Small intestine (tissue), 7 donors: ENCODE measurements at regions not wholly inside any gene's neighbourhood (a gene's known extent, or its start where the extent isn't known, plus 50 kb on each side); places are given as distances from the start of the nearest gene placed in this dataset.

ENCODE experiments used
- DNase-seq, 2 donors: peaks; one replicate each; pipeline versions ENCODE4 v3.0.0 to v3.0.0-alpha.2; 2013
- FAIRE-seq: peaks from 2 replicates; lab custom pipeline; 2012; peaks lifted over from hg19 to GRCh38; lab: Jason Lieb, UNC
- H3K27ac ChIP-seq, 3 donors: one replicate each; pipeline ENCODE4 v1.5.1; 2013; ENCODE audit warnings: low read length in 2 of 3, mild to moderate bottlenecking in 2 of 3, control low read depth in 1 of 3, inconsistent platforms in 1 of 3, low read depth in 1 of 3, moderate library complexity in 1 of 3
- H3K27me3 ChIP-seq, 3 donors: one replicate each; pipeline ENCODE4 v1.6.1; 2013; ENCODE audit warnings: low read length in 3 of 3, inconsistent platforms in 1 of 3; ENCODE audit not compliant: control insufficient read depth in 3 of 3, insufficient read depth in 3 of 3
- H3K36me3 ChIP-seq, 3 donors: one replicate each; pipeline ENCODE4 v1.6.1; 2013; ENCODE audit warnings: low read length in 3 of 3, inconsistent platforms in 1 of 3, low read depth in 1 of 3, mild to moderate bottlenecking in 1 of 3, moderate library complexity in 1 of 3; ENCODE audit not compliant: control insufficient read depth in 3 of 3, insufficient read depth in 2 of 3
- H3K4me1 ChIP-seq, 3 donors: one replicate each; pipeline ENCODE4 v1.6.1; 2013; ENCODE audit warnings: low read length in 2 of 3, inconsistent platforms in 1 of 3, low read depth in 1 of 3, mild to moderate bottlenecking in 1 of 3, moderate library complexity in 1 of 3; ENCODE audit not compliant: control insufficient read depth in 3 of 3, insufficient read depth in 2 of 3
- H3K4me3 ChIP-seq, 3 donors: one replicate each; pipeline ENCODE4 v1.5.1; 2013; ENCODE audit warnings: low read length in 3 of 3, control low read depth in 1 of 3, inconsistent platforms in 1 of 3, low read depth in 1 of 3, mild to moderate bottlenecking in 1 of 3, moderate library complexity in 1 of 3
- H3K9me3 ChIP-seq, 2 donors: one replicate each; pipeline ENCODE4 v1.6.1; 2013; ENCODE audit warnings: low read depth in 1 of 2, low read length in 1 of 2; ENCODE audit not compliant: control insufficient read depth in 2 of 2, insufficient read depth in 1 of 2
- WGBS, 3 donors: extraction: QIAGEN DNeasy Blood & Tissue Kit; methylation state at CpG; one replicate each; pipeline ENCODE4 v1.1.7; 2013; 5-methylcytosine and 5-hydroxymethylcytosine counted together
- donor health status: healthy with polysubstance abuse.
- donor health status: control.
- donor health status: control.
- donor health status: Bipolar disorder and iron deficiency.
- donor health status: healthy.

DNA sequence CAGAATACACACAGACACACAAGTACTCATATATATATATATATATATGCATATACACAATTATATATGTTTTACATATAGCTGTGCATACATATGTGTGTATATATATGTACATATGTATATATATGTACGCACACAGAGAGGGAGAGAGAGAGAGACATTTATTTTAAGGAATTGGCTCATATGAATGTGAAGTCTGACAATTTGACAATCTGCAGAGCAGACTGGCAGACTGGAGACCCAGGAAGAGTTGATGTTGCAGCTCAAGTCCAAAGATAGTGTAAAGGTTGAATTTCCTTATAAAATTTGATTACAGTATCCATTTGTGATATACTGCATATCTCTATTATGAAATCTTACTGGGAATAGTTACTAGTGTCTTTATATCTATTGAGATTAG is 1330.3 kb upstream of the CADM2 start:
- Histone ChIP-seq H3K4me3 (no peak overlapping the region), H3K27me3 (no peaks in the 10 kb centered on the region), H3K27ac (no peak overlapping the region), H3K4me1 (no peaks in the 10 kb centered on the region), H3K9me3 (no peaks in the 10 kb centered on the region), H3K36me3 (no peaks in the 10 kb centered on the region)
- DNase-seq (no peak), FAIRE-seq (no peak)
- 89 to 91% (median 90%) methylated on average over 1 of the region's 1 CpG for WGBS, 3 donors

DNA sequence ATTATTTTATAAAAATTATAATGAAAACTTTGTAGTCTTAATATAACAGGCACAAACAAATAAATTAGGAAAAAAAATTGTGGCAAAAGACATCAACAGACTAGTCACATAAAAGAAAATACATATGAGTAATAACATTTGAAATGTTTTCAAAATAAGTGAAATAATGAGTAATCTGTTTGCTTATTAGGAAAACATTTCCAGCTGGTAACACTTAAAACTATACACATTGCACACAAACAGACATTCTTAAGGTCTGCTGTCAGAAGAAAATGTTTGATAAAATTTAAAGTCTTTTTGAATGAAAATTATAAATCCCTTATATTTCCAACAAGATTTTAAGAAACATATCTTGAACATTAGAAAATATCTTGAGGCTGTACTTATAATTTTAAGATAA is 1326.3 kb upstream of the CADM2 start:
- no peak overlapping the region for H3K4me3 ChIP-seq
- H3K27ac ChIP-seq, result no peak overlapping the region
- FAIRE-seq (peak; percentile 72), DNase-seq (no peak)
- no peaks in the 10 kb centered on the region for H3K36me3 ChIP-seq
- H3K4me1 ChIP-seq, result no peaks in the 10 kb centered on the region
- H3K27me3 ChIP-seq, result no peaks in the 10 kb centered on the region
- peaks cover 0 to 7% of the 10 kb centered on the region in 2 donors for H3K9me3 ChIP-seq

DNA sequence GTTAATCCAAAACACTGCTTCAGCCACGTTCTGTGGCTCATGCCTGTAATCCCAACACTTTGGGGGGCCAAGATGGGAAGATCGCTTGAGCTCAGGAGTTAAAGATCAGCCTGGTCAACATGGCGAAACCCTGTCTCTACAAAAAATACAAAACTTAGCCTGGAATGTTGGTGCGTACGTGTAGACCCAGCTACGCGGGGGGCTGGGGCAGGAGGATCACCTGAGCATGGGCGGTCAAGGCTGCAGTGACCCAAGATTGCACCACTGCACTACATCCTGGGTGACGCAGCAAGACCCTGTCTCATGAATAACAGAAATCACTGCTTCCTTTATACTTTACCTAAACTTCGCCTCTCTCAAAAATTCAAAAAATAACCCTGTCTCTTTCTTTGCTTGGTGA is 1325.0 kb upstream of the CADM2 start:
- DNase-seq (no peak), FAIRE-seq (no peak)
- H3K27ac ChIP-seq, result no peak overlapping the region
- H3K9me3 ChIP-seq, result peaks cover 0 to 7% of the 10 kb centered on the region in 2 donors
- no peaks in the 10 kb centered on the region for H3K27me3 ChIP-seq
- no peaks in the 10 kb centered on the region for H3K36me3 ChIP-seq
- H3K4me1 ChIP-seq, result no peaks in the 10 kb centered on the region
- WGBS, 3 donors, result 76 to 85% (median 84%) methylated on average over 10 of the region's 10 CpGs
- H3K4me3 ChIP-seq, result no peak overlapping the region

DNA sequence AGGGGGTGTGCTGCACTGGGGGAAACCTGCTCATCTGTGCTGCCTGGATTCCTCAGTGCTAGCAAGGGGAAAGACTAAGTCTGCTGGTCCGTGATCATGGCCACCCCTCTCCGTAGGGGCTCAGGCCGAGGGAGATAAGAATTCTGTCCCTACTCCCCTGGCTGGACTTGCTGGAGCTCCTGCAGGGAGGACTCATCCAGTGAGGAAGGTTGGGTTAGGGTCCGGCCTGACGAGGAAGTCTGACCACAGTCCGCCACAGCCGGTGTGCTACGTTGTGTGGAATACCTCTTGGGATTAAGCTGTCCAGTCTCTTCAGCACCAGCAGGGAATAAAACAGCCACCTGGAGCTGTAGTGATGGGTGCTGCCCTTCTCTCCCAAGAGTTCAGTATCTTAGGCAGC is 1309.1 kb upstream of the CADM2 start:
- Histone ChIP-seq H3K9me3 (peaks cover 3 to 12% of the 10 kb centered on the region in 2 donors), H3K36me3 (no peaks in the 10 kb centered on the region), H3K4me1 (no peaks in the 10 kb centered on the region), H3K27me3 (no peaks in the 10 kb centered on the region), H3K27ac (no peak overlapping the region), H3K4me3 (no peak overlapping the region)
- FAIRE-seq, result no peak
- WGBS, 3 donors, result 84 to 89% (median 86%) methylated on average over 8 of the region's 8 CpGs
- DNase-seq, result no peak

DNA sequence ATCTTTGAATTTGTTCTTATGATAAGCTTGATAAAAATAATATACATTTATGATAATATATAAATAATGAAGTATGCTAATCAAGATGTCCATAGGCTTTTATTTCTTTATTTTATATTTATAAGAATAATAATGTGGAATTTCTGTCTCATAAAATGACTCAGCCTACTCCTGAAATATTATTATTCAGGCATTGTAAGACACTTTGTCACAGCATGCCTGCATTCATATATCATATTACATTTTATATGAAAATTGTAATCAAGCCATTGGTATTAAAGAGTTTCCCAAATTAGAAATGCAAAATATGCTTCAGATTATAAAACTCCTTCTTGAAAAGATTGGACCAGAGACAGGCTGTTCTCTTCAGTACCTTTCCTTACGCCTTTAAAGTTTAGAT is 1303.7 kb upstream of the CADM2 start:
- H3K9me3 ChIP-seq, result peaks cover 3% of the 10 kb centered on the region in 2 donors
- no peak overlapping the region for H3K27ac ChIP-seq
- no peaks in the 10 kb centered on the region for H3K36me3 ChIP-seq
- FAIRE-seq (no peak), DNase-seq (no peak)
- H3K4me1 ChIP-seq, result no peaks in the 10 kb centered on the region
- no peaks in the 10 kb centered on the region for H3K27me3 ChIP-seq
- no peak overlapping the region for H3K4me3 ChIP-seq
- 86 to 92% (median 89%) methylated on average over 1 of the region's 1 CpG for WGBS, 3 donors

DNA sequence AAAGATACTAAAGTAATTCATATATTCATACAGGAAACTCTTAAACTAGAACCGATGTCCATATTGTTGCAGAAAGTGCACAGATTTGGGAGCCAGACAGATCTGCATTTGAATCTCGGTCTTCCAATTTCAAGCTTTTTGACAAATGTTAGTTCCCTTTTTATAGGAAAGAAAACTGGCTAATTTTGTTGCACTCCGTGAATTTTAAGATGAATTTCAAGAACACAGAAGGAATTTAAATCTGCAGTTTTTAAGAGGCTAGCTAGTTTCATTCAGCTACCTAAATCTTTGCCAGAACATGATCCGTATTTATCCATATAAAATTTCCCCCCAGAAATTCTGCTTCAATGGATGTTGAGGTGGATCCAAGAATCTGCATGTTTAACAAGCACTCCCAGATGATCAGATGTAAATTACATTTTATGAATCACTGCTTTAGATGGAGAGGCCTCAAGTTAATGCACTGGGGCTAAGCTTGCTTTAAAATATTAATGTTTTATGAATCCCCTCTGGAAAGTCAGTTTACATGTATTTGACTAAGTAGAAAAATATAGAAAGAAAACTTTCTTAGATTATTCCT is 1296.3 kb upstream of the CADM2 start:
- Histone ChIP-seq H3K27me3 (no peaks in the 10 kb centered on the region), H3K4me1 (no peaks in the 10 kb centered on the region), H3K27ac (no peak overlapping the region), H3K9me3 (no peaks in the 10 kb centered on the region), H3K36me3 (no peaks in the 10 kb centered on the region), H3K4me3 (no peak overlapping the region)
- DNase-seq (no peak), FAIRE-seq (no peak)
- 81 to 82% (median 81%) methylated on average over 4 of the region's 4 CpGs for WGBS, 3 donors

DNA sequence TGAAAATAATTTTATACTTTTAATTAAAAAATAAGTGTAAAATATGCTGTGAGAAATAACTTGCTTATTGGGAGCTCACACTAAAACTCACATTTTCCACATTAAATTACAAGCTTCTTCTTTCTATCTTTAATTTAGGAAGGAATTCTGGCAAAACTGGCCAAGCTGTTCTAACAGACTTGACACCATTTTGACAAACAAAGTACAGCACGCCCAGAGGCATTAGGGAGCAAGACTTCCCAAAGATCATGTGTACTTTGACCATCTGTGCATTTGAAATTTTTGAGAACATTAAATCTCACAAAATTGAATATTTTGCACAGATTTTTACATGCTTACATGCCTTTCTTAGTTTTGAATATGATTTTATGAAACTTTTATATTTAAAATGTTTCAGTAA is 1288.4 kb upstream of the CADM2 start:
- Histone ChIP-seq H3K27me3 (no peaks in the 10 kb centered on the region), H3K36me3 (no peaks in the 10 kb centered on the region), H3K4me3 (no peak overlapping the region), H3K4me1 (no peaks in the 10 kb centered on the region), H3K9me3 (no peaks in the 10 kb centered on the region), H3K27ac (no peak overlapping the region)
- WGBS, 3 donors, result 69 to 86% (median 84%) methylated on average over 1 of the region's 1 CpG
- no peak for FAIRE-seq
- DNase-seq, result no peak

DNA sequence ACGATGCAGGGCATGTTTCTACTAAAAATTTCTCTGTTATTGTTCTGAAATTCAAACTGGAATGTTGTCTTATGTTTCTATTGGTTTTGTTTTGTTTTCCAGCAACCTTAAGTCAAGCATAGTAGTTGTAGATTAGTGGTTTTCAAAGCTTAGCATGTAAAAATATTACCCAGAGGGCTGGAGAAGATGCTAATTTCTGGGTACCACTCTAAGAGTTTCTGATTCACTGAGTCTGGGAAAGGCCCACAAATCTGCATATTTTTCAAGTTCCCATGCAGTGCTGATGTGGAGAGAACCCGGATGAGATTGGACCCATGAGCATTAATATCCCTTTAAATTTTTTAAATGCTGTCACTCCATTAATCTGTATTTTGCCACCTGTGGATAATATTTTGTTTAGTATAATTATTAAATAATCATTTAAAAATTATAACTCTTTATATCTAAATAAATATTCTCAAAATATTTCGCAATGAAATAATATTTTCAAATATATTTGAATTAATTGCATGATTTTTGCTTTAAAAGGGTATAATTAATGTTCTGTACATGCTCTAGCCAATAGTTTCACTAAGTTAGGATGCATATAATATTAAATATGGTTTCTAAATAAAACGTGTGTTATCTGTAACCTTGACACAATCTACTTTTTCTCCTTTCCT is 1274.7 kb upstream of the CADM2 start:
- no peaks in the 10 kb centered on the region for H3K4me1 ChIP-seq
- FAIRE-seq, result no peak
- 48 to 62% (median 53%) methylated on average over 4 of the region's 4 CpGs for WGBS, 3 donors

DNA sequence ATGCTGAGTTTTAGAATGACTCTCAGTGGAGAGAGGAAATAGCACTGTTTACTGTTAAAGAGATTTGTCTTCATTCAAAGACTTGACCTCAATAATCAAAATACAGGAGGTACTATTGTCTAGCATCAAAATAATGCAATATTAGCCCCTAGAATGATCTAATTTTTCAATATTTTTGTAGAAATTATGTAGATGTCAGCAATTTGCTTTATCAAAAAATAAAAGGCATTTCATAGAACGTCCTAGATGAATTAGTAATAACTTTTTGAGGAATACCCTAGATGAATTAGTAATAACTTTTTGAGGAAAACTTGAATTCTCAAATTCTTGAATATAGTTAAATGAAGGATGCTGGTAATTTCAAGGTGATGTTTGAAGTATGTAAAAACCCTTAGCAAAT is 1252.1 kb upstream of the CADM2 start:
- Histone ChIP-seq H3K4me3 (no peak overlapping the region), H3K27ac (no peak overlapping the region), H3K9me3 (no peaks in the 10 kb centered on the region), H3K4me1 (no peaks in the 10 kb centered on the region), H3K36me3 (no peaks in the 10 kb centered on the region), H3K27me3 (no peaks in the 10 kb centered on the region)
- DNase-seq, result no peak
- FAIRE-seq, result no peak
- 2 to 32% (median 15%) methylated on average over 1 of the region's 1 CpG for WGBS, 3 donors

More for the DNA sequence above, 1274.7 kb upstream of the CADM2 start:
- H3K4me3 ChIP-seq, result no peak overlapping the region
- no peak for DNase-seq
- no peaks in the 10 kb centered on the region for H3K36me3 ChIP-seq
- peaks cover 0 to 12% of the 10 kb centered on the region in 2 donors for H3K9me3 ChIP-seq
- no peak overlapping the region for H3K27ac ChIP-seq
- no peaks in the 10 kb centered on the region for H3K27me3 ChIP-seq
